ENCODE measurements at regions not wholly inside any gene's neighbourhood (a gene's known extent, or its start where the extent isn't known, plus 50 kb on each side); places are given as distances from the start of the nearest gene placed in this dataset.
A peak's percentile ranks its signal among the peaks of the same experiment; 100 is the strongest.

- peak; percentile 26 for DNase-seq
Measured at GRCh38 chr17:77366206-77366557, 225.4 kb downstream of the SEC14L1 start.

- DNase-seq: no peak
Measured at GRCh38 chr17:77366558-77367245, 225.9 kb downstream of the SEC14L1 start.

- DNase-seq: no peak
Measured at GRCh38 chr17:77369544-77369971, 228.8 kb downstream of the SEC14L1 start.

GRCh38 chr17:77370586-77370985, 229.8 kb downstream of the SEC14L1 start:
- no peak for DNase-seq

- DNase-seq: no peak
Measured at GRCh38 chr17:77371117-77371887, 230.5 kb downstream of the SEC14L1 start.

GRCh38 chr17:77371888-77372443, 231.2 kb downstream of the SEC14L1 start:
- DNase-seq: no peak

GRCh38 chr17:77372444-77373298, 231.9 kb downstream of the SEC14L1 start:
- DNase-seq: peak; percentile 49

- DNase-seq: peak; percentile 25
Measured at GRCh38 chr17:77373299-77374169, 232.8 kb downstream of the SEC14L1 start.

- DNase-seq: peak; percentile 51
Measured at GRCh38 chr17:77374170-77374936, 233.6 kb downstream of the SEC14L1 start.

GRCh38 chr17:77375108-77375916, 234.5 kb downstream of the SEC14L1 start:
- no peak for DNase-seq

GRCh38 chr17:77375917-77376651, 235.3 kb downstream of the SEC14L1 start:
- peak; percentile 42 for DNase-seq

GRCh38 chr17:77376795-77377709, 236.3 kb downstream of the SEC14L1 start:
- DNase-seq: no peak

GRCh38 chr17:77377710-77378235, 237.0 kb downstream of the SEC14L1 start:
- no peak for DNase-seq

- DNase-seq: no peak
Measured at GRCh38 chr17:77378318-77379064, 237.7 kb downstream of the SEC14L1 start.

- DNase-seq: no peak
Measured at GRCh38 chr17:77379065-77379428, 238.3 kb downstream of the SEC14L1 start.

GRCh38 chr17:77379832-77380231, 239.1 kb downstream of the SEC14L1 start:
- DNase-seq: no peak

GRCh38 chr17:77380395-77381184, 239.8 kb downstream of the SEC14L1 start:
- DNase-seq: no peak
